Ishikawa (cell line): ENCODE measurements at regions not wholly inside any gene's neighbourhood (a gene's known extent, or its start where the extent isn't known, plus 50 kb on each side); places are given as distances from the start of the nearest gene placed in this dataset.

Experiments used
- CEBPB ChIP-seq: IDR thresholded peaks from 2 replicates; pipeline ENCODE4 v1.6.1; 2012
- CREB1 ChIP-seq: IDR thresholded peaks from 2 replicates; pipeline ENCODE4 v1.6.1; 2012; ENCODE audit warnings: low read depth
- EGR1 ChIP-seq: IDR thresholded peaks from 2 replicates; pipeline ENCODE4 v1.6.1; 2012
- EP300 ChIP-seq: IDR thresholded peaks from 2 replicates; pipeline ENCODE4 v1.6.1; 2012; ENCODE audit warnings: borderline replicate concordance
- FOXM1 ChIP-seq: IDR thresholded peaks from 2 replicates; pipeline ENCODE4 v1.6.1; 2012; ENCODE audit warnings: low read depth, borderline replicate concordance
- NFIC ChIP-seq: IDR thresholded peaks from 2 replicates; pipeline ENCODE4 v1.6.1; 2012
- RAD21 ChIP-seq: IDR thresholded peaks from 2 replicates; pipeline ENCODE4 v1.6.1; 2012; ENCODE audit warnings: low read depth
- REST ChIP-seq: IDR thresholded peaks from 2 replicates; pipeline ENCODE4 v1.6.1; 2012; ENCODE audit warnings: low read depth, mild to moderate bottlenecking
- TCF12 ChIP-seq: IDR thresholded peaks from 2 replicates; pipeline ENCODE4 v1.6.1; 2012; ENCODE audit warnings: low read depth
- TEAD4 ChIP-seq: IDR thresholded peaks from 2 replicates; pipeline ENCODE4 v1.6.1; 2012
- USF1 ChIP-seq: IDR thresholded peaks from 2 replicates; pipeline ENCODE4 v1.6.1; 2012
- YY1 ChIP-seq: IDR thresholded peaks from 2 replicates; pipeline ENCODE4 v1.6.1; 2012; ENCODE audit warnings: low read depth
- ZBTB7A ChIP-seq: IDR thresholded peaks from 2 replicates; pipeline ENCODE4 v1.6.1; 2012; ENCODE audit warnings: low read depth

GRCh38 chr2:128734521-128735295 is 416.0 kb upstream of the HS6ST1 start:
- TF ChIP-seq NFIC = no peak
- TF ChIP-seq TCF12 = no peak
- no peak for TF ChIP-seq REST
- TF ChIP-seq USF1 = no peak
- no peak for TF ChIP-seq CEBPB

GRCh38 chr2:128735296-128735960 is 416.8 kb upstream of the HS6ST1 start:
- TF ChIP-seq EGR1 (no peak), USF1 (no peak), CEBPB (0 out of 2 replicates have a peak, but pooled peaks have one; percentile 12), REST (no peak)

- no peak for TF ChIP-seq FOXM1
- no peak for TF ChIP-seq USF1
- TF ChIP-seq TEAD4 = no peak
- TF ChIP-seq EGR1 = no peak
- TF ChIP-seq CEBPB = no peak
- no peak for TF ChIP-seq NFIC
- TF ChIP-seq CREB1 = no peak
- TF ChIP-seq TCF12 = no peak
- TF ChIP-seq REST = no peak
These were observed 417.5 kb upstream of the HS6ST1 start for GRCh38 chr2:128736046-128736688.

GRCh38 chr2:128736689-128737545 is 418.2 kb upstream of the HS6ST1 start:
- 0 out of 2 replicates have a peak, but pooled peaks have one; percentile 30 for TF ChIP-seq ZBTB7A
- TF ChIP-seq RAD21 = peak; percentile 77
- TF ChIP-seq YY1 = no peak
- TF ChIP-seq EP300 = no peak
- peak; percentile 16; the same call in 1 of the 2 replicates for TF ChIP-seq EGR1
- no peak for TF ChIP-seq REST
